ENCODE measurements at regions not wholly inside any gene's neighbourhood (a gene's known extent, or its start where the extent isn't known, plus 50 kb on each side); places are given as distances from the start of the nearest gene placed in this dataset.

DNA sequence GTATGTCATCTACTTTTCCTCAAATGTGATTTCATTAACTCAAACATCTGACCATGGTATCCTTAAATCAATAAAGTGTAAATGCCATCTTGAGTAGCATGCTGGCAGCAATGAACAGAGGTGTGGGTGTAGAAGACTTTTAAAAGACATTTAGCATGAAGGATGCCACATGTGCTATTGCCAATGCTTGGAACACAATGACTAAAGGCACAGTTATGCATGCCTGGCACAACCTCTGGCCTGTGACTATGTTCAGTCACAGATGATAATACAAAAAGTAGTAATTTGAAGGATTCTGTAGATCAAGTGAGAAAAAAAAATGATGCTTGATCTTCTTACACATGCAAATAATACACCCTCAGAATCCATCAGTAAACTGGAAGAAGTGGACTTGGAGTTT lies 938.9 kb upstream of the ADGRL4 start:
- no peak for TF ChIP-seq CTCF (IDR thresholded peaks at IDR 0.05)
- no peak for TF ChIP-seq ZFX (IDR thresholded peaks at IDR 0.05; ENCODE audit: borderline replicate concordance)
- H3K27ac ChIP-seq = no peak overlapping the region

- TF ChIP-seq CTCF (IDR thresholded peaks at IDR 0.05) = no peak
- TF ChIP-seq ZFX (IDR thresholded peaks at IDR 0.05; ENCODE audit: borderline replicate concordance) = no peak
- H3K27ac ChIP-seq = no peak overlapping the region
These were observed 922.8 kb upstream of the ADGRL4 start for GRCh38 chr1:79929356-79929755.

GRCh38 chr1:79928901-79929300 lies 922.4 kb upstream of the ADGRL4 start:
- no peak overlapping the region for H3K27ac ChIP-seq
- no peak for TF ChIP-seq CTCF (IDR thresholded peaks at IDR 0.05)
- TF ChIP-seq ZFX (IDR thresholded peaks at IDR 0.05; ENCODE audit: borderline replicate concordance) = no peak

DNA sequence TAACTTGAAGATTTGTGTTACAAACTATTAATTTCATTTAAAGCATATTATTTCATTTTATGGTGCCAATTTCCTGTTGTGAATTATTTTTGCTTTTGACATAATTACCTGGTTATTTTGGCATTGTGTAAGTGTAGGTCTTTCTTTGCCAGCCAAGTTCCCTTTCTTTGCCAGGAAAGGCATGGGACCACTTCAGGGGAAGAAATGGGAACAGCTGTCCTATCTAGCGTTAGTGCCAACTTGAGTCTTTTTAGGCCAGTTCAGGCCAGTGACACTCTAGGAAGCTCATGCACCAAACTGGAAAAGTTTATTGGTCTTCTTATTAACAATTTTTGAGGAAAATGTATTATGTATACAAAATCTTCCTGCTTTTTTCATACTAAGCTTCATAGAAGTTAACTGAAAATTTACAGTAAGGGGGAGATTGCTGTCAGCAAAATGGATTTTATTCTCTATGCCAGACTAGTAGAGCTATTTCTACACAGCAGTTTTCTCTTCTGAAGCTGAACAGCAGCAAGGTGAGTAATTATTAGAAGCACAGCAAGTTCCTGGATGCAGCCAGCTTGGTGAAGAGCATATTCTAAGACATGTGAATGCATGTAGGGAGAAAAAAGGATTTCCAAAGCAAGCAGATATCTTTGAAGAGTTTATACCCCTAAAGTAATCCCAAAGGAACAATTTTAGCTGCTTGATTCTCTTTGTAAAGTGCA lies 914.6 kb upstream of the ADGRL4 start:
- TF ChIP-seq CTCF (IDR thresholded peaks at IDR 0.05) (no peak), ZFX (IDR thresholded peaks at IDR 0.05; ENCODE audit: borderline replicate concordance) (no peak)
- H3K27ac ChIP-seq = no peak overlapping the region

DNA sequence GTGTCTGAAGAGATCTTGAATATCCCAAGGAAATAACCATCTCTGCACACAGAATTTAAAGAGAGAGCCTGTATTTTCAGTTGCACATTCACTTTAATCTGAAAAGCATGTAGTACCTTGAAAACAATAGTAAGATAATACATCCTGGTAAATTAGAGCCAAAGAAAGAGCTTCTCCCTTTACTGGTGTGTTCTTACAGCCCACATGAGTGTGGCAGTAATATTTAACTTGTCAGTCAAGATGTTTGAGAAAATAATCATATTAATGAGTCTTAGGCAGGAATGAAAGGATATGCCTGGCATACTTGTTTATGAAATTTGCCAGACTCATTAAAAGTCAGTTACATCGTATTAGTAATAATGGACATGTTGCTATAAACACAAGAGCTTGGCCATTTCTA lies 908.4 kb upstream of the ADGRL4 start:
- no peak overlapping the region for H3K27ac ChIP-seq
- TF ChIP-seq CTCF (IDR thresholded peaks at IDR 0.05) = no peak
- no peak for TF ChIP-seq ZFX (IDR thresholded peaks at IDR 0.05; ENCODE audit: borderline replicate concordance)

GRCh38 chr1:79912813-79913212 lies 906.3 kb upstream of the ADGRL4 start:
- H3K27ac ChIP-seq = no peak overlapping the region
- TF ChIP-seq ZFX (IDR thresholded peaks at IDR 0.05; ENCODE audit: borderline replicate concordance) = no peak
- TF ChIP-seq CTCF (IDR thresholded peaks at IDR 0.05) = no peak

GRCh38 chr1:79903321-79903720 lies 896.8 kb upstream of the ADGRL4 start:
- TF ChIP-seq CTCF (IDR thresholded peaks at IDR 0.05) = no peak
- TF ChIP-seq ZFX (IDR thresholded peaks at IDR 0.05; ENCODE audit: borderline replicate concordance) = no peak
- H3K27ac ChIP-seq = no peak overlapping the region
